NCI-H226 (cell line): ENCODE measurements at regions not wholly inside any gene's neighbourhood (a gene's known extent, or its start where the extent isn't known, plus 50 kb on each side); places are given as distances from the start of the nearest gene placed in this dataset.
"Not testable (repeated sequence)": the region's sequence is repeated elsewhere in the genome, so short reads cannot be mapped to it uniquely, and the experiment has no call there.

Experiments
- DNase-seq: peaks from one replicate; pipeline ENCODE4 v3.0.0-alpha.2; 2015

DNA sequence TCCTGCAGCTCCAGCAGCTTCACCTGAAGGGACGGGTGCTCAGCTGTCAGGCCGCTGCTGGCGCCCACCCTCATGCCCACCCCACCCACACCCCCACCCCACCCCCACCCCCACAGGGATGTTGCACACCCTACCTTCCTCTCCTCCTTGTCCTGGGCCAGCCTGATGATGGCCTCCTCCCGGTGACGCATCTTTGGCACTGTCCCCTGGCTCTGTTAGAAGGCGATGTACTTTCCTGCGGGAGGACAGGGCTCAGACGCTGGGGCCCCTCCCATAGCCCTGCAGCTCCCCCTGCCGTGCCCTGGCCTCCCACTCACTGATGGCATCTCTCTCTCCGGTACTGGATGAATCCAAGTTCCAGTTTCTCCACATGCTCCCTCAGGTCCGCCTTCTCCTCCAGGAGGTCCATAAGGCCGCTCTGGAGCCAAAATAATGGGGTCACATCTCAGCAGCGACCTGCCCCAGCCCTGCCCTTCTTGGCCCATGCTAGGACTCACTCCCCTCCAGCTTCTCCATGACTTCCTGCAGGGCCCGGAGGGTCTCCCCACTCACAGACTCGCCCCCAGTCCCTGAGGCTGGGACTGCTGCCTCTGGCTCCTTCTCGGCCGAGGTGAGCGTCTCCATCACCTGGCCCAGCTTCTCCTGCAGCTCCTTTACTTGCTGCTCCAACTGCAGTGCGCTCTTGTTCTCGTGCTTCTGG lies 55.2 kb downstream of the GOLGA8B start:
- not testable (repeated sequence) for DNase-seq

DNA sequence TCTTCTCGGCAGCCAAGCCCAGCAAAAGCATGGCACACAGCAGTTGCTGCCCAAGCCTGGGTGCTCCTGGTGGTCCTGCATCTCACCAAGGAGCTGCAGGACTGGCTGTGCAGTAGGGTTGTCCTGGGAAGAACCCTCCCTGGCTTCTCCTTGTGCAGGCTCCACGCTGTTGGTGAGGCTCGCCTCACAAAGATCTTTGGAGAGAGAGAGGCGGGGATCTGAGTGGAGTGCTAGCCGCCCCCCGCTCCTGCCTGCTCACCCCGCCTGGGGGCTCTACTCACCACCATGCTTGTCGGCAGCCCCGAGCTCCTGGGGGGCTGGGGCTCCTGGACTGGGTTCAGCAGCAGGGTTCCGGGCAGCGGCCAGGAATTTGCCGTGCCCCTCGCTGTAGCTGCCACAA lies 55.8 kb downstream of the GOLGA8B start:
- not testable (repeated sequence) for DNase-seq

DNA sequence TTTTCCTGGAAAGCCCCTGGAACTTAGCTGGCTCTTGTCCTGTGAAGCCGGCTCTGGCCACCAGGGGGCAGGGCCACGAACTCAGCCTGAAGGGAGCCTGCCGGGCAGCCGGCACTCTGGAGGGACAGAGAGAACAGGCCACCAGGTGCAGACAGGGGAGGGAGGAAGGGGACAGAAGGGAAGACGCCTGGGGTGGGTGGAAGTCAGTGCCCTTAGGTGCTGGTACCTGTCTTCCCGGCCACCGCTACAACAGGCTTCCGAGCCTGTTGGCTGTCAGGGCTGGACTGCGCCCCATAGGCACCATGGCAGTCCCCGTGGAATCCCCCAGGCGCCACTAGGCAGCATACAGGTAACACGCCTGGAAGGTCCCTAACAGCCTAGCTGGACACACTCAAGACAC lies 59.6 kb downstream of the GOLGA8B start:
- DNase-seq = not testable (repeated sequence)

DNA sequence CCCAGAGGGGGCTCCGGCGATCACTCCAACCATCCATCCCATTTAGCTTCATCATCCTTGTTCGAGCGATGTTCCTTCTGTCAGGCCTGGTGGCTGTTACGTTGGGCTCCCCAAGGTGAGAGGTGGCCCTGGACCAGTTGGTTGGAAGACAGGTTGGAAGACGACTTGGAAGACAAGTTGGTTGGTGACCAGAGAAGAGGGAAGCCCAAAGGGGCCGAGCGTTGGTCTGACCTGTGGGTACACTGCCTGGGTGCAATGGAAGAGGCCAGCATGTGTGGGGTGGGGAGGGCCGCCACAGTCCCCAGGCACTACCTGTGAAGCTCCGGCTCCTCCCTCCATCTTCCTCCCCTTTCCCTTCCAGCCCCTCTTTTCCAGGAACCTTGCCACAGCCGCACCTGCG lies 60.9 kb downstream of the GOLGA8B start:
- not testable (repeated sequence) for DNase-seq

DNA sequence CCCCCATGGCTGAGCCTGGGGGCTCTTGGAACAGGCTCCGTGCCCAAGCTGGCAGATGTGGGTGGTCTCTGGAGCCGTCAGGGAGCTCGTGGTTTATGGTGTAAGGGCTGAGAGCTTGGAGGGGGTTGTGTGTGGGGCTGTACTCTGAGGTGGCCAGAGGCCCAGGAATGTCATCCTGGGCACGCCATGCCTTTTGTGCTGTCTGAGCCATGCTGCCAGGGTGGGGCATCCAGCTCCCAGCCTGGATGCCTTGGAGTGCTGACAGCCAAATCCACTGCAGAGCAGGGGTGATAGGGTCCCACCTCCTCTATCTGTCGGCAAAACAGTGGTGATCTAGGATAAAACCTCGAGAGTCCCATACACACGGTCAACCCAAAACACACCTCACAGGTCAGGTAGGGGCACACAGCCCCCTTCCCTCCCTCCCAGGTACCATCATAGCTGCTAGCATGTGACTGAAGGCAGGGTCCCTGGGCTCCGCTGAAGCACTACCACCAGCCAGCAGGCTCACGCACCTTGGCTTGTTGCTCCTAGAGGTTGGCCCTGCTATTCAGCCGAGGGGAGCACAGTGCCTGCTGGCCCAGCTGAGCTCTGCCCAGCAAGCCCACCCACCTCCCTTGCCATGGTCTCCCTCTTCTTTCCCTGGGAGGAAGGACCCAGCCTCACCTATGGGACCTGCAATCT lies 61.5 kb downstream of the GOLGA8B start:
- DNase-seq = not testable (repeated sequence)

DNA sequence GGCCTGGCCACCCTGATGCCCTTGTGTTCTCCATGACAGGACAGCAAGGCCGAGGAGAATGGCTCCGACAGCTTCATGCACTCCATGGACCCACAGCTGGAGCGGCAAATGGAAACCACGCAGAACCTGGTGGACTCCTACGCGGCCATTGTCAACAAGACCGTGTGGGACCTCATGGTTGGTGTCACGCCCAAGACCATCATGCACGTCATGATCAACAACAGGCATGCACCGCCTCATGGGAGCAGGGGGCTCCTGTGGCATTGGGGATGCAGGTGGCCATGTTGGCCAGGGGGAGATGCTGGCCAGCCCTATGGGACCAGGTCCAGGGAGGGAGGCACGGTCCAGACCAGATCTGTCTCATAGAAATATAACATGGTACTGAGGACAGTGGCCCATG lies 62.9 kb downstream of the GOLGA8B start:
- DNase-seq = no peak

DNA sequence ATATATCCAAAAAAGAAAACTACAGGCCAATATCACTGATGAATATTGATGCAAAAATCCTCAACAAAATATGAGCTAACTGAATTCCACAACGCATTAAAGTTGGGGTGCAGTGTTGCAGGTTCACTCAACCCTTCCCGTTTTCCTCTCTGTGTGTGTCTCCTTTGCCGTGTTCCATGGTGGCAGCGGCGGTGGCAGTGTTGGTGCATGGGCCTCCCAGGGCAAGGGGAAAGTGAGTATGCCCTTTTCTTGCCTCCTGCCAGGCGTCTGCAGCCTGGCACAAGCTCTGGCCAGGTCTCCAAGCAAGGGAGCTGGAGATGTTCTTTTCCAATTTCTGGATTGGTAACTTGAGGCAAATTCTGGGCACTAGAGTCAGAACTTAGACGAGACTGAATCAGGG lies 63.4 kb downstream of the GOLGA8B start:
- DNase-seq = not testable (repeated sequence)

DNA sequence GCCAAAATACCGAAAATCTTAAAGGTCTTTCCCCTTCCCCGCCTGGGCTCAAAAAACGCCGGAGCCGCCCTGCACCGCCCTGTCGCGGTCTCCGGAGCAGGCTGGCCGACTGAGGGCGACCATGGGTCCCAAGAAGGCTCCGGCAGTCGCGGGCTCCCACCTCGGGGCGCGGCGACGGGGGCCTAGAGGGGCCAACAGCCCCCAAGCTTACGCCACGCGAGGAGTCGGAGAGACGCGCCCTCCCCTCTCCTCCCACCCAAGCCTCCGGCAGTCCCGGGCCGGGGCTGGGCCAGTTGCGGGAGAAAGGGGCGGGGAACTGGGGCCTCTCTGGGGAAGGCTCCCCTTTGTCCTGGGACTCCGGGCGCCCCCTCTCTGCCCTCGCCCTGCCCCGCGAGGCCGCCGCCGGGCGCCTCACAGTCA lies 69.2 kb downstream of the GOLGA8B start:
- DNase-seq = peak; percentile 3

DNA sequence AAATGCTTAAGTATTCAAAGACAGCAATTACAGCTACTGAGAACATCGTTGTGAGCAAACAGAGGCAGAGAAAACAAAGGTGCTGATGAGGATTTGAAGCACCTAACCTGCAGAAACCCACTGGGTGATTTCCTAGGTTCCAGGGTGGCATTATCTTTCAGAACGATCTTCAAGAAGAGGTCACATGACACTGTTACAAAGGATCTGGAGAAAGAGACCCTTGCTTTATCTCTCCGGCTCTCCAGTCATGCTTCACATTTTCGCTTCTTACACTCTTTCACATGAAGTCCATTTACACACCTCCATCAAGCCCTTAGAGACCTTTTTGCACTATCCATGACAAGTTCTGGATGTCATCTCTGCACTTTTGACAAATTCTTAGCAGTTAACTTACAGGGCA lies 70.8 kb downstream of the GOLGA8B start:
- no peak for DNase-seq

DNA sequence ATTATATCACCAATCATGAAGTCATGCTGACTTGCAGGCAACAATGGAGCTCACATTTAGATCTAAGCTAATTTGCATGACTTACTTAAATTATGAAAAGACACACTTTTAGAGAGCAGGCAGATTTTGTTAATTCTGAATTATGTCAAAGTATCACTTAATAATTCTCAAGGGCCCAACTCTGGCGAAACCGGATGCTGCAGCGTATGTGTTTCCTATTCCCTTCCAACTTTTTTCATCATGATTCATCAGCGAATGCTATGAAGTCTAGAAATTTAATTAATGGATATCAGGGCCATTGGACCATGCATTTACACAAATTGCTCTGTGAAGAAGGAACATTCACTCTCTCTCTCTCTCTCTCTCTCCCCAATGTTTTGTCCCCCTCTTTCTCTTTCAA lies 63.5 kb upstream of the GOLGA8A start:
- no peak for DNase-seq

DNA sequence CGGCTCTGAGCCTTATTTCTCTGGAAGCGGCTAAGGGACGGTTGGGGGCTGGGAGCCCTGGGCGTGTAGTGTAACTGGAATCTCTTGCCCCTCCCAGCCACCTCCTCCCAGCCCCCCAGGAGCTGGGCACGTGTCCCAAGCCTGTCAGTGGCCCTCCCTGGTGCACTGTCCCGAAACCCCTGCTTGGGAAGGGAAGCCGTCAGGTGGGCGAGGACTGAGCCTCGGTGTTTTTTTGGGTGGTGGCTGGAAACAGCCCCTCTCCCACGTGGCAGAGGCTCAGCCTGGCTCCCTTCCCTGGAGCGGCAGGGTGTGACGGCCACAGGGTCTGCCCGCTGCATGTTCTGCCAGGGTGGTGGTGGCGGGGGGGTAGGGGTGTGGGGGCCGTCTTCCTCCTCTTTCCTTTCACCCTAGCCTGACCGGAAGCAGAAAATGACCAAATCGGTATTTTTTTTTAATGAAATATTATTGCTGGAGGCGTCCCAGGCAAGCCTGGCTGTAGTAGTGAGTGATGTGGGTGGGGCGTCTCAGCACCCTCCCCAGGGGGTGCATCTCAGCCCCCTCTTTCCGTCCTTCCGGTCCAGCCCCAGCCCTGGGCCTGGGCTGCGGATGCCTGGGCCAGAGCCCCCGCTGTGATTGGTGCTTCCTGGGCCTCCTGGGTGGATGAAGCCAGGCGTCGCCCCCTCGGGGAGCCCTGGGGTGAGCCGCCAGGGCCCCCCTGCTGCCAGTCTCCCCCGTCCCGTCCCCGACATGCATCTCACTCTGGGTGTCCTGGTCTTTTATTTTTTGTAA lies 58.8 kb upstream of the GOLGA8A start:
- no peak for DNase-seq

DNA sequence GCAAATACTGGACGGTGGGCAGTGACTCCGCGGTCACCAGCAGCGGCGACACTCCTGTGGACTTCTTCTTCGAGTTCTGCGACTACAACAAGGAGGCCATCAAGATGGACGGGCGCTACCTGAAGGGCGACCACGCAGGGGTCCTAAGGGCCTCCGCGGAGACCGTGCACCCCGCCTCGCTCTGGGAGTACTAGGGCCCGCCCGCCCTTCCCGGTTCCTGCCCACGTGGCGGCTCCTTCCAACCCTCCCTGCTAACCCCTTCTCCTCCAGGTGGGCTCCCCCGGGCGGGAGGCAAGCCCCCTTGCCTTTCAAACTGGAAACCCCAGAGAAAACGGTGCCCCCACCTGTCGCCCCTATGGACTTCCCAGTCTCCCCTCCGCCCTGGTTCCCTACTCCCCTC lies 58.1 kb upstream of the GOLGA8A start:
- not testable (repeated sequence) for DNase-seq

DNA sequence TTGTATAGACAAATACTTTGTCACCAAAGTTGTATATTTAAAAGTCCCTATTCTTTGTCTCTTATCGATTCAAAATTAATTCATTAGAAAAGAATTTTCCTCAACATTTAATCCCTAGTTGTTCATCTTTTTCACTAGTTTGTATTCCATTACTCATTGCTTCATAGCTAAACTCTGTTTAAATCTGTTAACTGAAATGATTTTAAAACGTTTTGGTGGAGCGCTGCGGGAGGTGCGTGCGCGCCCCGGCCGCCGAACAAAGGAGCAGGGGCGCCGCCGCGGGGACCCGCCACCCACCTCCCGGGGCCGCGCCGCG lies 56.4 kb upstream of the GOLGA8A start:
- no peak for DNase-seq

DNA sequence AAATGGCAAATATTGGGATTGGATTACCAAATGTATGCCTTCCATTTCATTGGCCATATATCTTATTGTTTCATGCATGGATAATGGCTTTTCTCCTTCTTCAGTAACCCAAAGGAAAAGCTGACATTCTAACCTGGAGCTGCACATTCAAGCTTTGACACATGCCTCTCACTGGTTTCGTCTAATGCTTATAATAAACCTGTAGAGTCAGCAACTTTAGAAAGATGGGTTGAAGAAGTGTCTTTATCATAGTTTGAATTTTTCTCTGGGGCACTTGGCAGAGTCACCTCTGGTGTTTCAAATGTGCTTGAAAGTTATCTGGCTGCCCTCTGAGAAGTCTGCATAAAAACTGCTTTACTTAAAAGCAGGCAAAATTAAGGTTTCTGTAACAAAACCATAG lies 55.4 kb upstream of the GOLGA8A start:
- no peak for DNase-seq

DNA sequence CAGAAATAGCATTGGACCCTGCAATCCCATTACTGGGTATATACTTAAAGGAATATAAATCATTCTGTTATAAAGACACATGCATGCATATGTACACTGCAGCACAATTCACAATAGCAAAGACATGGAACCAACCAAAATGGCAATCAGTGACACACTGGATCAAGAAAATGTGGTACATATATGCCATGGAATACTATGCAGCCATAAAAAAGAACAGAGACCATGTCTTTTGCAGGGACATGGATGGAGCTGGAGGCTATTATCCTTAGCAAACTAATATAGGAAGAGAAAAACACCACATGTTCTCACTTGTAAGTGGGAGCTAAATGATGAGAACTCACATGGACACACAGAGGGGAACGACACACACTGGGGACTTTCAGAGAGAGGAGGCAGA lies 53.9 kb upstream of the GOLGA8A start:
- not testable (repeated sequence) for DNase-seq

DNA sequence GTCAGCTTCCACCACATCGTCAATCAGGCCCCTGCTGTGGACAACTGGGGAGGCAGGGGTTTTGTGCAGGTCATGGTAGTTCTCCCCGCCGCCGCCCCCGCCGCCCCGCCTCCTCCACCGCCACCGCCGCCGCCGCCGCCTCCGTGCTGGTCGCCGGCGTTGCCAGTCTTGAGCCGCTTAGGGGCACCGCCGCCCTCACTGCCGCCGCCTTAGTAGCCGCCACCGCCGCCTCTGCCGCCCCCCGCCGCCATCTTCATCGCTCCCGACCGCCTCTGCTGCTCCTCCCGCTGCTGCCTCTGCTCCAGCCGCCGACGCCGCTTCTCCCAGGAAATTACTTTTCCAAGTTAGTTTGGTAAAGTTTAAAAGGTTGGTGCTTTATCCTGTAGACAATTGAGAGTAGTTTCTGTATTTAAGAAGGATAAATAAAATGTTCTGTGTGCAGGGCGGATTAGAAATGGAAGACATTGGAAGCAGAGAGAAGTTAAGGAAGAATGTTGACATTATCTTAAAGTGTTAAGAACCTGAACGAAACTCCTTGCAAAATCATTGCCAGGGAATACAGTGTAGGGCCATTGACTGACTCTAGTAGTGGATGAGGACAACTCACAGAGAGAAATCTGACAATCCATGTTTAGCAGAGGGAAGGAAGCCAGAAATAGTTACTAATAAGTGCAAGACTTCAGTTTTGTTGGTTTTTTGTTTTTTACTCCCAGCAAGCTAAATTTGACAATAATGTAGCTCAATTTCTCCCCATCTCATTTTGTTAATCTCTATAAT lies 53.0 kb upstream of the GOLGA8A start:
- DNase-seq = no peak

DNA sequence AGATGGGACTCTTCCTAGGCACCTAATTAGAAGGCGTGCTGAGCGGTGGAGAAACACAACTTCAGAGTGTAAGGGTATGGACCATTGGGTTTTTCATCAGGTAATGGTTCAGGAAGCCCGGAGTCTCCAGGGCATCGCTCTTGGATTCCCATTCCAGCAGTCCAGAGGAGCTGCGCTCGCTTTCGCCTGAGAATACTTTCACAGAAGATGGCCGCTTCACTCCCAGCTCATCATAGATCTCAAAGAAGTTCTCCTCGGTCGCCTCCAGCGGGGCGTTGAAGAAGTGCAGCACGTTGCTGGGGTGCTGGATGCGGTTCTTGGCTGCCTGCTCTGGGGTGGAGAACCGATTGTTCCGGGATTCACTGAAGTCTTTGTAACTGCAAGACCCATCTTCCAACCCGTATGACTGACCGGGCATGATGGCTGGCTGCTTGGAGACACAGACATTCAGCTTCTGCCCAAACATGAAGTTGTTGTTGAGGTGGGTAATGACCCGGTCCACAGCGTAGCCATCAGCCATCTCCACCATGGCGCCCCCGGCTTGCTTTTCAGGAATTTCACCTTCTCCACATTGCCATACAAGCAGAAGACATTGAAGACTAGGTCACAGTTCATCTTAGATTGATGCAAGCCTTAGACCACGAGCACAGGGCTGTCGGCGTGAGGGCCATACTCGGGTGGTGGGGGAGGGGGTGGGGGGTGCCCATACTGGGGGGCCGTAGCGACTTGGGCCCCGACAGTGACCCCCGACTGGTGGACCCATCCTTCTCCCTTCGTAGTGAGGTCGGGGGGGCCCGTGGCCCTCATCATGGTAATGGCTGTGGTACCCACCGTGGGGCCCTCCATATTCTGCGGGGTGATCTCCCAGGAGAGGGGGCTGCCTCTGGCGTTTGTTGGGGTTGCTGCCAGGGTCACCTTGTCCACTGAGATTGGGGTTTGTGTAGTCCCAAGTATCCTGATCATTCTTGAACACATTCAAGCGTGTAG lies 51.7 kb upstream of the GOLGA8A start:
- DNase-seq = not testable (repeated sequence)
